ENCODE measurements at regions not wholly inside any gene's neighbourhood (a gene's known extent, or its start where the extent isn't known, plus 50 kb on each side); places are given as distances from the start of the nearest gene placed in this dataset.

GRCh38 chr11:122062763-122063162 is 53.3 kb downstream of the BLID start:
- H3K27ac ChIP-seq: no peak overlapping the region
- H3K9me3 ChIP-seq: peaks cover 0 to 28% (median 17%) of the 10 kb centered on the region in 12 donors
- H3K4me3 ChIP-seq: no peak overlapping the region
- no peaks in the 10 kb centered on the region for H3K36me3 ChIP-seq
- H3K4me1 ChIP-seq: no peaks in the 10 kb centered on the region
- TF ChIP-seq CTCF (IDR thresholded peaks at IDR 0.05): no peak
- no peak for TF ChIP-seq POLR2A (IDR thresholded peaks at IDR 0.05)
- DNase-seq: no peak
- ATAC-seq: no peak
- WGBS, 4 donors: 73 to 85% (median 81%) methylated on average over 4 of the region's 4 CpGs
- H3K27me3 ChIP-seq: no peaks in the 10 kb centered on the region
- intact Hi-C loops (cut with DNase I): no loop called here

- DNase-seq: no peak
- no peaks in the 10 kb centered on the region for H3K36me3 ChIP-seq
- H3K4me3 ChIP-seq: no peak overlapping the region
- H3K27me3 ChIP-seq: no peaks in the 10 kb centered on the region
- peaks cover 0 to 28% (median 17%) of the 10 kb centered on the region in 12 donors for H3K9me3 ChIP-seq
- intact Hi-C loops (cut with DNase I): no loop called here
- H3K27ac ChIP-seq: no peak overlapping the region
- TF ChIP-seq CTCF (IDR thresholded peaks at IDR 0.05) (no peak), POLR2A (IDR thresholded peaks at IDR 0.05) (no peak)
- no peaks in the 10 kb centered on the region for H3K4me1 ChIP-seq
- no peak for ATAC-seq
Measured at GRCh38 chr11:122059565-122059964, 56.5 kb downstream of the BLID start.

- DNase-seq: no peak
- H3K4me3 ChIP-seq: no peak overlapping the region
- H3K36me3 ChIP-seq: no peaks in the 10 kb centered on the region
- H3K27me3 ChIP-seq: no peaks in the 10 kb centered on the region
- intact Hi-C loops (cut with DNase I): no loop called here
- WGBS, 4 donors: 79 to 83% (median 80%) methylated on average over 2 of the region's 2 CpGs
- TF ChIP-seq CTCF (IDR thresholded peaks at IDR 0.05) (no peak), POLR2A (IDR thresholded peaks at IDR 0.05) (no peak)
- H3K9me3 ChIP-seq: peaks cover 0 to 10% (median 0%) of the 10 kb centered on the region in 12 donors
- ATAC-seq: no peak
- H3K4me1 ChIP-seq: no peaks in the 10 kb centered on the region
- no peak overlapping the region for H3K27ac ChIP-seq
Measured at GRCh38 chr11:122050021-122050690, 65.9 kb downstream of the BLID start.

- H3K27ac ChIP-seq: no peak overlapping the region
- no peaks in the 10 kb centered on the region for H3K36me3 ChIP-seq
- no peaks in the 10 kb centered on the region for H3K27me3 ChIP-seq
- TF ChIP-seq CTCF (IDR thresholded peaks at IDR 0.05): no peak
- no peak for TF ChIP-seq POLR2A (IDR thresholded peaks at IDR 0.05)
- H3K9me3 ChIP-seq: peaks cover 0 to 10% (median 0%) of the 10 kb centered on the region in 12 donors
- no peak for DNase-seq
- 73 to 92% (median 77%) methylated on average over 3 of the region's 3 CpGs for WGBS, 4 donors
- intact Hi-C loops (cut with DNase I): no loop called here
- no peaks in the 10 kb centered on the region for H3K4me1 ChIP-seq
- no peak overlapping the region for H3K4me3 ChIP-seq
- no peak for ATAC-seq
Measured at GRCh38 chr11:122048401-122048800, 67.6 kb downstream of the BLID start.
